Ishikawa (cell line): ENCODE measurements at regions not wholly inside any gene's neighbourhood (a gene's known extent, or its start where the extent isn't known, plus 50 kb on each side); places are given as distances from the start of the nearest gene placed in this dataset.

Source experiments
- EGR1 ChIP-seq: IDR thresholded peaks from 2 replicates; pipeline ENCODE4 v1.6.1; 2012
- REST ChIP-seq: IDR thresholded peaks from 2 replicates; pipeline ENCODE4 v1.6.1; 2012; ENCODE audit warnings: low read depth, mild to moderate bottlenecking
- TEAD4 ChIP-seq: IDR thresholded peaks from 2 replicates; pipeline ENCODE4 v1.6.1; 2012
- TF ChIP-seq, protein P1 (sequence below): IDR thresholded peaks from 2 replicates; pipeline ENCODE4 v1.6.1; 2012

- TF ChIP-seq TEAD4, result no peak
- no peak for TF ChIP-seq EGR1
- TF ChIP-seq REST, result no peak
- TF ChIP-seq, protein P1, sequence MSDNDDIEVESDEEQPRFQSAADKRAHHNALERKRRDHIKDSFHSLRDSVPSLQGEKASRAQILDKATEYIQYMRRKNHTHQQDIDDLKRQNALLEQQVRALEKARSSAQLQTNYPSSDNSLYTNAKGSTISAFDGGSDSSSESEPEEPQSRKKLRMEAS, result no peak
Observed at GRCh38 chr6:63492476-63492875, 79.8 kb upstream of the LOC128125822 start.
